ENCODE measurements at regions not wholly inside any gene's neighbourhood (a gene's known extent, or its start where the extent isn't known, plus 50 kb on each side); places are given as distances from the start of the nearest gene placed in this dataset.

DNA sequence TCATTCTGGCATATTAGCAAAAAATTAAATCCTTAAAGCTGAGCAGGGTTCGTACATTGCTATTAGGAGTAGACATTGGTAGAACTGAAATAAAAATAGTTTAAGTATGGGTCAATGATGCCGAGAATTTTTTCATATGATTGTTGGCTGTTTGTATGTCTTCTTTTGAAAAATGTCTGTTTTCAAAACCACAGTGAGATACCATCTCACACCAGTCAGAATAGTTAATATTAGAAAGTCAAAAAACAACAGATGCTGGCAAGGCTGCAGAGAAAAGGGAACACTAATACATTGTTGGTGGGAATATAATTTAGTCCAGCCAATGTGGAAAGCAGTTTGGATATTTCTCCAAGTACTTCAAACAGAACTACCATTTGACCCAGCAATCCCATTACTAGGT lies 410.8 kb upstream of the TRIB2 start:
- intact Hi-C loops (cut with DNase I) = no loop called here

DNA sequence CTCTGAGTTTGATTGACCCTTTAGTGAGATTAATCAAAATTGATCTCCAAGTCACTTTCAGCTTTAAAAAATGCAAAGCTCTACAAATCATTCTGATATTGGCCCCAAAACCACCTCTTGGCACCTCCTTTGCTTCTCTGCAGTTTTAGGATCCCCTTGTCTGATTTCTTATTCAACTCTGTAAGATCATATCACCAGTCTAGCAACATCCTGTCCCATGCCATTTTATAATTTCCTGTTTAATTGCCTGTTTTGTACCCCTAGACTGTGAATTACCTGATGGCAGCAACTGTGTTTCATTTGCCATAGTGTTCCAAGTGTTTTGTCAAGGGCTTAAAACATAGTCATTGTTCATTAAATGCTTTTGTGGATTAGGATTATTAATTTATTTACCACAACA lies 406.3 kb upstream of the TRIB2 start:
- H3K9me3 ChIP-seq = no peaks in the 10 kb centered on the region
- H3K4me3 ChIP-seq = no peak overlapping the region
- no peaks in the 10 kb centered on the region for H3K27me3 ChIP-seq
- intact Hi-C loops (cut with DNase I) = no loop called here
- DNase-seq (no peak), ATAC-seq (no peak)
- no peak overlapping the region for H3K27ac ChIP-seq
- H3K36me3 ChIP-seq = no peaks in the 10 kb centered on the region
- TF ChIP-seq, protein P1, sequence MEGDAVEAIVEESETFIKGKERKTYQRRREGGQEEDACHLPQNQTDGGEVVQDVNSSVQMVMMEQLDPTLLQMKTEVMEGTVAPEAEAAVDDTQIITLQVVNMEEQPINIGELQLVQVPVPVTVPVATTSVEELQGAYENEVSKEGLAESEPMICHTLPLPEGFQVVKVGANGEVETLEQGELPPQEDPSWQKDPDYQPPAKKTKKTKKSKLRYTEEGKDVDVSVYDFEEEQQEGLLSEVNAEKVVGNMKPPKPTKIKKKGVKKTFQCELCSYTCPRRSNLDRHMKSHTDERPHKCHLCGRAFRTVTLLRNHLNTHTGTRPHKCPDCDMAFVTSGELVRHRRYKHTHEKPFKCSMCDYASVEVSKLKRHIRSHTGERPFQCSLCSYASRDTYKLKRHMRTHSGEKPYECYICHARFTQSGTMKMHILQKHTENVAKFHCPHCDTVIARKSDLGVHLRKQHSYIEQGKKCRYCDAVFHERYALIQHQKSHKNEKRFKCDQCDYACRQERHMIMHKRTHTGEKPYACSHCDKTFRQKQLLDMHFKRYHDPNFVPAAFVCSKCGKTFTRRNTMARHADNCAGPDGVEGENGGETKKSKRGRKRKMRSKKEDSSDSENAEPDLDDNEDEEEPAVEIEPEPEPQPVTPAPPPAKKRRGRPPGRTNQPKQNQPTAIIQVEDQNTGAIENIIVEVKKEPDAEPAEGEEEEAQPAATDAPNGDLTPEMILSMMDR (IDR thresholded peaks at IDR 0.05) = no peak
- no peaks in the 10 kb centered on the region for H3K4me1 ChIP-seq

More for the DNA sequence above, 410.8 kb upstream of the TRIB2 start:
- DNase-seq (no peak), ATAC-seq (no peak)
- Histone ChIP-seq H3K27me3 (no peaks in the 10 kb centered on the region), H3K27ac (no peak overlapping the region), H3K9me3 (no peaks in the 10 kb centered on the region), H3K4me3 (no peak overlapping the region), H3K4me1 (no peaks in the 10 kb centered on the region), H3K36me3 (no peaks in the 10 kb centered on the region)
- WGBS (ENCODE audit: insufficient coverage, low coverage, low lambda C conversion rate, missing lambda C conversion rate) = 63% methylated on average over 2 of the region's 2 CpGs
- no peak for TF ChIP-seq POLR2A (IDR thresholded peaks at IDR 0.05)
- TF ChIP-seq, protein P1 (IDR thresholded peaks at IDR 0.05) = no peak

DNA sequence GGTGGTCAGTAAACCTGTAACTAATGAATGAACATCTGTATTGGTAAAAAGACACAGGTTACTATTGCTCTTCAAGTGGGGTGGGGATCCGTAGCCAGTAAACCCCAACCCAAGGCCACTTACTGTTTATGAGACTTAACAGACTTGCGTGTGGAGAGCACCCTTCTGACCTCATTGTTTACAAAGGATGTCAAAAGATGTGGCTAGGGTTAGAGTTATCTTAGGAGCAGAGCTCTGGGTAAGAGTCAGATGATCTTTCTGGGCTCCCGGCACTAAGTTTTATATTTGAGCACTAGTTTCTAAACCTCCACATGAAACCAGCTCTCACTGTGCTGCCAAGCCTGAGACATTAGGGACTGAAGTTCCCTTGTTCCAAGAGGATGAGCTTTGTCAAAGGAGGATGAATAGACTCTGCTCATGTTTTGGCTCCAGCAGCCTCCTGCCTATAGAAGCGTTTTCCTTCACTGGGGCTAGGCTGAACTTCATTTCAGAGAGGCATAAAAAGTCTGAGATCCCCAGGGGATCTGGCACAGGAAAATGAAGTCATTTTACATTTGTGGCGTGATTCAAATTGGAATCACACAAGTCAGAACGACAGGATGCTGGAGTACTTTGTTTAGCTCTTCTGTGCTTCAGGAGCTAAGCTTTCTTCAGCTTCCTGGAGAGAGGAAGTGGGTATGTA lies 403.1 kb upstream of the TRIB2 start:
- Histone ChIP-seq H3K27me3 (no peaks in the 10 kb centered on the region), H3K9me3 (no peaks in the 10 kb centered on the region), H3K36me3 (no peaks in the 10 kb centered on the region), H3K4me3 (no peak overlapping the region), H3K27ac (no peak overlapping the region), H3K4me1 (no peaks in the 10 kb centered on the region)
- ATAC-seq (no peak), DNase-seq (no peak)
- intact Hi-C loops (cut with DNase I) = no loop called here
- TF ChIP-seq, protein P1 (IDR thresholded peaks at IDR 0.05) = no peak
- no peak for TF ChIP-seq POLR2A (IDR thresholded peaks at IDR 0.05)
- 31% methylated on average over 6 of the region's 6 CpGs for WGBS (ENCODE audit: insufficient coverage, low coverage, low lambda C conversion rate, missing lambda C conversion rate)

DNA sequence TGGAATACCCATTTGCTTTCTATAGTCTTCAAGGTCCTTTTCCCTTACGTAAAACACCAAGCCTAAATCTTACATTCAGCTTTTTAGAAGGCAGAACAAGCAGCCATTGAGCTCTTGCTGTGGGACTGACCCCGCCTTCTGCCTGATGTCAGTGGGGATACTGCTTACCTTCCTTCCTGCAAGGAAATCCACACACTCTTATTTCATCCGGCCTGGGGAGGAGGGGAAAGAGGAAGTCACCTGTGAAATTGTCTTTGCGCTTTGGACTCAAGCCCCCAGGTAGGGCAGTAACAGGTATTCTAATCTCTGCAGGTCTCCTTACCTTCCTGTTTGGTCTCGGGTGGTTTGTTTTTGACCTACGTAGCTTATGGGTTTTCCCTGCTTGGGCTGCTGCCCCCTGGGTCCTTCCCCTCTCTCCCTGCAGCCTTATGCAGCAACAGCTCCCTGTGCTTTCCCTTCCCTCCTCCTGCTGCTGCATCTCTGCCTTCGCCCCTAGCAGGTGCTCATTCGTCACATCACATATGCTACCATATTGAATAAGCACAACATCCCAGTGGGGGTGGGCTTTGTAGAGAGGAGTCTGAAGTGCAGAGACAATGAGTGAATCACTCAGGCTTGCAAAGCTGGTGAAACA lies 402.5 kb upstream of the TRIB2 start:
- intact Hi-C loops (cut with DNase I) = no loop called here
- H3K4me3 ChIP-seq = no peak overlapping the region
- no peaks in the 10 kb centered on the region for H3K27me3 ChIP-seq
- TF ChIP-seq, protein P1 (IDR thresholded peaks at IDR 0.05) = no peak
- no peak for TF ChIP-seq POLR2A (IDR thresholded peaks at IDR 0.05)
- WGBS (ENCODE audit: insufficient coverage, low coverage, low lambda C conversion rate, missing lambda C conversion rate) = 54% methylated on average over 6 of the region's 8 CpGs
- DNase-seq (no peak), ATAC-seq (no peak)
- no peaks in the 10 kb centered on the region for H3K9me3 ChIP-seq
- H3K36me3 ChIP-seq = no peaks in the 10 kb centered on the region
- no peak overlapping the region for H3K27ac ChIP-seq
- no peaks in the 10 kb centered on the region for H3K4me1 ChIP-seq

Data from right lobe of liver (tissue), 6 donors.